HEK293 (cell line): ENCODE measurements at regions not wholly inside any gene's neighbourhood (a gene's known extent, or its start where the extent isn't known, plus 50 kb on each side); places are given as distances from the start of the nearest gene placed in this dataset.

Source experiments
- MYNN ChIP-seq: fragments of 450-650 bp; formaldehyde crosslinking; IDR thresholded peaks from 2 replicates; pipeline ENCODE4 v1.5.1; 2016; ENCODE audit warnings: missing biosample characterization, missing genetic modification characterization, borderline replicate concordance
- YY1 ChIP-seq: fragments of 450-650 bp; formaldehyde crosslinking; IDR thresholded peaks from 2 replicates; pipeline ENCODE4 v1.5.1; 2018; ENCODE audit warnings: missing biosample characterization, missing genetic modification characterization
- ZBTB1 ChIP-seq: fragments of 450-650 bp; formaldehyde crosslinking; IDR thresholded peaks from 2 replicates; pipeline ENCODE4 v1.5.1; 2016; ENCODE audit warnings: missing biosample characterization, missing genetic modification characterization
- ZBTB21 ChIP-seq: fragments of 450-650 bp; formaldehyde crosslinking; IDR thresholded peaks from 2 replicates; pipeline ENCODE4 v1.5.1; 2017; ENCODE audit warnings: missing biosample characterization, missing genetic modification characterization
- ZNF133 ChIP-seq: fragments of 450-650 bp; formaldehyde crosslinking; IDR thresholded peaks from 2 replicates; pipeline ENCODE4 v1.5.1; 2016; ENCODE audit warnings: missing biosample characterization, missing genetic modification characterization
- ZNF302 ChIP-seq: fragments of 450-650 bp; formaldehyde crosslinking; IDR thresholded peaks from 2 replicates; pipeline ENCODE4 v1.5.1; 2016; ENCODE audit warnings: missing biosample characterization, missing genetic modification characterization, low read depth
- ZNF335 ChIP-seq: fragments of 450-650 bp; formaldehyde crosslinking; conservative IDR thresholded peaks from 2 replicates; pipeline ENCODE4 v1.5.1; 2016; ENCODE audit warnings: missing biosample characterization, missing genetic modification characterization
- ZNF501 ChIP-seq: fragments of 450-650 bp; formaldehyde crosslinking; IDR thresholded peaks from 2 replicates; pipeline ENCODE4 v1.5.1; 2016; ENCODE audit warnings: missing biosample characterization, missing genetic modification characterization
- ZNF658 ChIP-seq: fragments of 450-650 bp; formaldehyde crosslinking; IDR thresholded peaks from 2 replicates; pipeline ENCODE4; 2016; ENCODE audit warnings: missing biosample characterization, missing genetic modification characterization
- ZNF76 ChIP-seq: fragments of 450-650 bp; formaldehyde crosslinking; IDR thresholded peaks from 2 replicates; pipeline ENCODE4; 2016; ENCODE audit warnings: low read depth, missing biosample characterization, missing genetic modification characterization, borderline replicate concordance
- ZNF843 ChIP-seq: fragments of 450-650 bp; formaldehyde crosslinking; IDR thresholded peaks from 2 replicates; pipeline ENCODE4 v1.5.1; 2016; ENCODE audit warnings: missing biosample characterization, missing genetic modification characterization
- TF ChIP-seq, protein P1 (sequence below): fragments of 450-650 bp; formaldehyde crosslinking; IDR thresholded peaks from 2 replicates; pipeline ENCODE4 v1.5.1; 2016; ENCODE audit warnings: missing biosample characterization, missing genetic modification characterization
- TF ChIP-seq, protein P2 (sequence below): fragments of 450-650 bp; formaldehyde crosslinking; IDR thresholded peaks from 2 replicates; pipeline ENCODE4 v1.5.1; 2017; ENCODE audit warnings: missing biosample characterization, missing genetic modification characterization
- TF ChIP-seq, protein P3 (sequence below): fragments of 450-650 bp; formaldehyde crosslinking; IDR thresholded peaks from 2 replicates; pipeline ENCODE4 v1.5.1; 2016; ENCODE audit warnings: missing biosample characterization, missing genetic modification characterization

DNA sequence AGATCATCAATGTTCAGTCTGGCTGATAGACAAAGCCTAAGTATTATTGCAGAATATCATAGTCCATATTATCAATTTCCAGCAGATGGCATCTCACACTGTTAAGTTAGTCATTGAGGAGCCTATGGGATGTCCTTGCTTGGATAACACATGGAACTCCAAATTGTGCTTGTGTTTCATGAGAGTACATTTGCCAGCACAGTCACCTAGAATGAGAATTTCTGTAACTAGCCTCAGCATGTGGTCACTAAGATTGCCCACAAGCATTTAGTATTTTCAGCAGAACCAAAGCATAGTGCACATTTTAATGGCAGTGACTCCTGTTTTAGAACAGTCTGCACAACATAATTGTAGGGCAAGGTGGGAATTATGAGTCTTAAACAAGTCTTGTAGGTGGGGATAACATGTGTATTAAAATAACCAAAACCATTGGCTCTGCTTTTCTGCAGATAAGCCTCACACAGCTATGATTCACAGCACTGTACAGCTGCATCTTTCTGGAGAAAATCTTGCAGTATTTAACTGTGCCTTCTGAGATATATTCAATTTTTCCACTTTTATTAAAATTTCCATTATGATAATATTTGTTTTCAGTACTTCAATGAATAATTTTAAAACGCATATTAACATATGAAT lies 882.8 kb upstream of the SOX9 start:
- no peak for TF ChIP-seq ZNF76 (tag by site-specific recombination)
- TF ChIP-seq, protein P1, sequence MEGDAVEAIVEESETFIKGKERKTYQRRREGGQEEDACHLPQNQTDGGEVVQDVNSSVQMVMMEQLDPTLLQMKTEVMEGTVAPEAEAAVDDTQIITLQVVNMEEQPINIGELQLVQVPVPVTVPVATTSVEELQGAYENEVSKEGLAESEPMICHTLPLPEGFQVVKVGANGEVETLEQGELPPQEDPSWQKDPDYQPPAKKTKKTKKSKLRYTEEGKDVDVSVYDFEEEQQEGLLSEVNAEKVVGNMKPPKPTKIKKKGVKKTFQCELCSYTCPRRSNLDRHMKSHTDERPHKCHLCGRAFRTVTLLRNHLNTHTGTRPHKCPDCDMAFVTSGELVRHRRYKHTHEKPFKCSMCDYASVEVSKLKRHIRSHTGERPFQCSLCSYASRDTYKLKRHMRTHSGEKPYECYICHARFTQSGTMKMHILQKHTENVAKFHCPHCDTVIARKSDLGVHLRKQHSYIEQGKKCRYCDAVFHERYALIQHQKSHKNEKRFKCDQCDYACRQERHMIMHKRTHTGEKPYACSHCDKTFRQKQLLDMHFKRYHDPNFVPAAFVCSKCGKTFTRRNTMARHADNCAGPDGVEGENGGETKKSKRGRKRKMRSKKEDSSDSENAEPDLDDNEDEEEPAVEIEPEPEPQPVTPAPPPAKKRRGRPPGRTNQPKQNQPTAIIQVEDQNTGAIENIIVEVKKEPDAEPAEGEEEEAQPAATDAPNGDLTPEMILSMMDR = no peak
- TF ChIP-seq, protein P2, sequence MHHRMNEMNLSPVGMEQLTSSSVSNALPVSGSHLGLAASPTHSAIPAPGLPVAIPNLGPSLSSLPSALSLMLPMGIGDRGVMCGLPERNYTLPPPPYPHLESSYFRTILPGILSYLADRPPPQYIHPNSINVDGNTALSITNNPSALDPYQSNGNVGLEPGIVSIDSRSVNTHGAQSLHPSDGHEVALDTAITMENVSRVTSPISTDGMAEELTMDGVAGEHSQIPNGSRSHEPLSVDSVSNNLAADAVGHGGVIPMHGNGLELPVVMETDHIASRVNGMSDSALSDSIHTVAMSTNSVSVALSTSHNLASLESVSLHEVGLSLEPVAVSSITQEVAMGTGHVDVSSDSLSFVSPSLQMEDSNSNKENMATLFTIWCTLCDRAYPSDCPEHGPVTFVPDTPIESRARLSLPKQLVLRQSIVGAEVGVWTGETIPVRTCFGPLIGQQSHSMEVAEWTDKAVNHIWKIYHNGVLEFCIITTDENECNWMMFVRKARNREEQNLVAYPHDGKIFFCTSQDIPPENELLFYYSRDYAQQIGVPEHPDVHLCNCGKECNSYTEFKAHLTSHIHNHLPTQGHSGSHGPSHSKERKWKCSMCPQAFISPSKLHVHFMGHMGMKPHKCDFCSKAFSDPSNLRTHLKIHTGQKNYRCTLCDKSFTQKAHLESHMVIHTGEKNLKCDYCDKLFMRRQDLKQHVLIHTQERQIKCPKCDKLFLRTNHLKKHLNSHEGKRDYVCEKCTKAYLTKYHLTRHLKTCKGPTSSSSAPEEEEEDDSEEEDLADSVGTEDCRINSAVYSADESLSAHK (tag by site-specific recombination) = no peak
- no peak for TF ChIP-seq ZNF302 (tag by site-specific recombination)
- TF ChIP-seq ZBTB1 (tag by site-specific recombination) = no peak
- TF ChIP-seq MYNN (tag by site-specific recombination) = no peak
- TF ChIP-seq, protein P3, sequence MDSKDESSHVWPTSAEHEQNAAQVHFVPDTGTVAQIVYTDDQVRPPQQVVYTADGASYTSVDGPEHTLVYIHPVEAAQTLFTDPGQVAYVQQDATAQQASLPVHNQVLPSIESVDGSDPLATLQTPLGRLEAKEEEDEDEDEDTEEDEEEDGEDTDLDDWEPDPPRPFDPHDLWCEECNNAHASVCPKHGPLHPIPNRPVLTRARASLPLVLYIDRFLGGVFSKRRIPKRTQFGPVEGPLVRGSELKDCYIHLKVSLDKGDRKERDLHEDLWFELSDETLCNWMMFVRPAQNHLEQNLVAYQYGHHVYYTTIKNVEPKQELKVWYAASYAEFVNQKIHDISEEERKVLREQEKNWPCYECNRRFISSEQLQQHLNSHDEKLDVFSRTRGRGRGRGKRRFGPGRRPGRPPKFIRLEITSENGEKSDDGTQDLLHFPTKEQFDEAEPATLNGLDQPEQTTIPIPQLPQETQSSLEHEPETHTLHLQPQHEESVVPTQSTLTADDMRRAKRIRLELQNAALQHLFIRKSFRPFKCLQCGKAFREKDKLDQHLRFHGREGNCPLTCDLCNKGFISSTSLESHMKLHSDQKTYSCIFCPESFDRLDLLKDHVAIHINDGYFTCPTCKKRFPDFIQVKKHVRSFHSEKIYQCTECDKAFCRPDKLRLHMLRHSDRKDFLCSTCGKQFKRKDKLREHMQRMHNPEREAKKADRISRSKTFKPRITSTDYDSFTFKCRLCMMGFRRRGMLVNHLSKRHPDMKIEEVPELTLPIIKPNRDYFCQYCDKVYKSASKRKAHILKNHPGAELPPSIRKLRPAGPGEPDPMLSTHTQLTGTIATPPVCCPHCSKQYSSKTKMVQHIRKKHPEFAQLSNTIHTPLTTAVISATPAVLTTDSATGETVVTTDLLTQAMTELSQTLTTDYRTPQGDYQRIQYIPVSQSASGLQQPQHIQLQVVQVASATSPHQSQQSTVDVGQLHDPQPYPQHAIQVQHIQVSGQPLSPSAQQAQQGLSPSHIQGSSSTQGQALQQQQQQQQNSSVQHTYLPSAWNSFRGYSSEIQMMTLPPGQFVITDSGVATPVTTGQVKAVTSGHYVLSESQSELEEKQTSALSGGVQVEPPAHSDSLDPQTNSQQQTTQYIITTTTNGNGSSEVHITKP (tag by site-specific recombination) = no peak
- no peak for TF ChIP-seq ZNF658
- no peak for TF ChIP-seq ZNF133 (tag by site-specific recombination)
- TF ChIP-seq ZNF335 = no peak
- TF ChIP-seq YY1 (tag by site-specific recombination) = no peak
- no peak for TF ChIP-seq ZNF501 (tag by site-specific recombination)
- no peak for TF ChIP-seq ZBTB21 (tag by site-specific recombination)
- no peak for TF ChIP-seq ZNF843 (tag by site-specific recombination)
